ENCODE measurements at regions not wholly inside any gene's neighbourhood (a gene's known extent, or its start where the extent isn't known, plus 50 kb on each side); places are given as distances from the start of the nearest gene placed in this dataset.

GRCh38 chr1:207971331-207972219, 60.6 kb upstream of the CD34 start:
- TF ChIP-seq CTCF (IDR thresholded peaks at IDR 0.05) (no peak), EZH2 (IDR thresholded peaks at IDR 0.05) (no peak)

Data from neural progenitor cell (in vitro differentiated cells).